Sigmoid colon (tissue), 6 donors: ENCODE measurements at regions not wholly inside any gene's neighbourhood (a gene's known extent, or its start where the extent isn't known, plus 50 kb on each side); places are given as distances from the start of the nearest gene placed in this dataset.

Experiments used
- DNase-seq: peaks from one replicate; pipeline ENCODE4 v3.0.0-alpha.2; 2019
- H3K27ac ChIP-seq, 4 donors: fragments of 200-600 bp; sonication (generic); one replicate each; pipeline ENCODE4 v1.5.1; 2016 to 2019; ENCODE audit warnings: mild to moderate bottlenecking in 1 of 4
- H3K27me3 ChIP-seq, 3 donors: fragments of 200-600 bp; sonication (generic); one replicate each; pipeline ENCODE4 v1.5.1; 2019; ENCODE audit warnings: mild to moderate bottlenecking in 1 of 3
- H3K36me3 ChIP-seq, 4 donors: fragments of 200-600 bp; sonication (generic); one replicate each; pipeline ENCODE4 v1.5.1; 2016 to 2019
- H3K4me1 ChIP-seq, 4 donors: fragments of 200-600 bp; sonication (generic); one replicate each; pipeline ENCODE4 v1.5.1; 2017 to 2019
- H3K4me3 ChIP-seq, 4 donors: fragments of 200-600 bp; sonication (generic); one replicate each; pipeline ENCODE4 v1.5.1; 2017 to 2019; ENCODE audit warnings: mild to moderate bottlenecking in 2 of 4, moderate library complexity in 1 of 4
- H3K9me3 ChIP-seq, 4 donors: fragments of 200-600 bp in 3 of 4; sonication (generic) in 3 of 4; one replicate each; pipeline versions ENCODE4 v1.5.1 to v1.6.1; 2013 to 2019
- CTCF ChIP-seq, 4 experiments: fragments of 450-650 bp in 3 of 4; fragments of 200-600 bp in 1 of 4; IDR thresholded peaks; one replicate each; pipeline ENCODE4 v1.5.1; 2016 to 2019; ENCODE audit warnings: antibody characterized with exemption in 4 of 4, mild to moderate bottlenecking in 3 of 4, moderate library complexity in 2 of 4
- EP300 ChIP-seq, 4 donors: sonication (generic); formaldehyde crosslinking; IDR thresholded peaks; one replicate each; pipeline ENCODE4 v1.6.1; 2017; ENCODE audit warnings: antibody characterized with exemption in 4 of 4
- POLR2A ChIP-seq, 2 donors: fragments of 450-650 bp; IDR thresholded peaks; one replicate each; pipeline ENCODE4 v1.6.1; 2016; ENCODE audit warnings: antibody characterized with exemption in 2 of 2, mild to moderate bottlenecking in 2 of 2, moderate library complexity in 2 of 2
- POLR2AphosphoS5 ChIP-seq, 4 donors: sonication (generic); formaldehyde crosslinking; IDR thresholded peaks; one replicate each; pipeline ENCODE4 v1.6.1; 2017; ENCODE audit warnings: antibody characterized with exemption in 4 of 4
- WGBS, 2 donors: extraction: QIAGEN DNeasy Blood & Tissue Kit; methylation state at CpG; one replicate each; pipeline ENCODE4 v1.1.7; 2013; 5-methylcytosine and 5-hydroxymethylcytosine counted together
- intact Hi-C: fragments of 100-400 bp; cut with DNase I; formaldehyde crosslinking; loops from one replicate; pipeline ENCODE4 v1.15.1; 2023
- donor health status: healthy with polysubstance abuse.
- donor health status: healthy.

GRCh38 chr21:27535188-27535587 lies 568.3 kb upstream of the ADAMTS5 start:
- H3K36me3 ChIP-seq, result no peaks in the 10 kb centered on the region
- intact Hi-C loops, result no loop called here
- no peaks in the 10 kb centered on the region for H3K27me3 ChIP-seq
- WGBS, 2 donors, result 97% methylated on average over 4 of the region's 4 CpGs
- no peak overlapping the region for H3K27ac ChIP-seq
- TF ChIP-seq POLR2A (IDR thresholded peaks at IDR 0.05) (no peak), CTCF (IDR thresholded peaks at IDR 0.05) (no peak), POLR2AphosphoS5 (IDR thresholded peaks at IDR 0.05) (no peak), EP300 (IDR thresholded peaks at IDR 0.05) (no peak)
- H3K4me3 ChIP-seq, result no peak overlapping the region
- H3K4me1 ChIP-seq, result no peaks in the 10 kb centered on the region
- DNase-seq, result no peak
- H3K9me3 ChIP-seq, result no peaks in the 10 kb centered on the region

GRCh38 chr21:27534206-27534605 lies 567.3 kb upstream of the ADAMTS5 start:
- no peak for TF ChIP-seq EP300 (IDR thresholded peaks at IDR 0.05)
- no peak for TF ChIP-seq POLR2A (IDR thresholded peaks at IDR 0.05)
- TF ChIP-seq POLR2AphosphoS5 (IDR thresholded peaks at IDR 0.05), result no peak
- TF ChIP-seq CTCF (IDR thresholded peaks at IDR 0.05), result no peak

DNA sequence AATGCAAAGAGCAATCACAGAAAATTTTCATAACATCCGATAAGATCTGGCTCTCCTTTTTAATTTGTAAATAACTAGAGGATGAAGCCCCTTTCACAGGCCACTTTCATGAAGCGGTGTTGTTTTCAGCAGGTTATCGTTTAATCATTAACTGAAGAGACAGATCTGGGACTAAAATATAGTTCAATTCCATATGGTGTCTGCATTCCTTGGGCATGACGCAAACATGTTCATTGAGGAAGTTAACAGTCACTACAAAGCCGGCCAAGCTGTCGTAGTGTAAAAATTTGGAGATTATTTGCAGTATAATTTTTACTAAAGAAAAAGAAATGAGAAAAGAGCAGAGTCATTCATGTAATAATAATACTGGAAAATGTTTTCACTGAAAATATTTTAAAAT lies 565.2 kb upstream of the ADAMTS5 start:
- Histone ChIP-seq H3K36me3 (no peaks in the 10 kb centered on the region), H3K4me1 (no peaks in the 10 kb centered on the region), H3K4me3 (no peak overlapping the region), H3K9me3 (no peaks in the 10 kb centered on the region), H3K27me3 (no peaks in the 10 kb centered on the region), H3K27ac (no peak overlapping the region)
- intact Hi-C loops, result no loop called here
- TF ChIP-seq POLR2AphosphoS5 (IDR thresholded peaks at IDR 0.05) (no peak), EP300 (IDR thresholded peaks at IDR 0.05) (no peak), CTCF (IDR thresholded peaks at IDR 0.05) (no peak), POLR2A (IDR thresholded peaks at IDR 0.05) (no peak)
- WGBS, 2 donors, result 21 to 67% methylated on average over 6 of the region's 6 CpGs
- DNase-seq, result no peak

More at GRCh38 chr21:27534206-27534605, 567.3 kb upstream of the ADAMTS5 start:
- Histone ChIP-seq H3K9me3 (no peaks in the 10 kb centered on the region), H3K36me3 (no peaks in the 10 kb centered on the region), H3K4me3 (no peak overlapping the region), H3K4me1 (no peaks in the 10 kb centered on the region), H3K27ac (no peak overlapping the region), H3K27me3 (no peaks in the 10 kb centered on the region)
- no peak for DNase-seq
- intact Hi-C loops, result no loop called here
- WGBS, 2 donors, result 68 to 83% methylated on average over 2 of the region's 2 CpGs

- no peak for DNase-seq
- 73 to 84% methylated on average over 1 of the region's 1 CpG for WGBS, 2 donors
- no peaks in the 10 kb centered on the region for H3K4me1 ChIP-seq
- no peak overlapping the region for H3K27ac ChIP-seq
- intact Hi-C loops, result no loop called here
- TF ChIP-seq CTCF (IDR thresholded peaks at IDR 0.05) (no peak), EP300 (IDR thresholded peaks at IDR 0.05) (no peak), POLR2A (IDR thresholded peaks at IDR 0.05) (no peak)
- no peaks in the 10 kb centered on the region for H3K36me3 ChIP-seq
- no peaks in the 10 kb centered on the region for H3K9me3 ChIP-seq
- H3K4me3 ChIP-seq, result no peak overlapping the region
- H3K27me3 ChIP-seq, result no peaks in the 10 kb centered on the region
Measured at GRCh38 chr21:27528697-27529096, 561.8 kb upstream of the ADAMTS5 start.

GRCh38 chr21:27526451-27526850 lies 559.6 kb upstream of the ADAMTS5 start:
- Histone ChIP-seq H3K9me3 (no peaks in the 10 kb centered on the region), H3K27ac (no peak overlapping the region), H3K27me3 (no peaks in the 10 kb centered on the region), H3K4me3 (no peak overlapping the region), H3K4me1 (no peaks in the 10 kb centered on the region), H3K36me3 (no peaks in the 10 kb centered on the region)
- 83 to 86% methylated on average over 3 of the region's 3 CpGs for WGBS, 2 donors
- no peak for DNase-seq
- TF ChIP-seq EP300 (IDR thresholded peaks at IDR 0.05), result no peak
- no peak for TF ChIP-seq POLR2A (IDR thresholded peaks at IDR 0.05)
- no peak for TF ChIP-seq CTCF (IDR thresholded peaks at IDR 0.05)
- TF ChIP-seq POLR2AphosphoS5 (IDR thresholded peaks at IDR 0.05), result no peak
- intact Hi-C loops, result no loop called here
